OCI-LY1 (cell line): ENCODE measurements at regions not wholly inside any gene's neighbourhood (a gene's known extent, or its start where the extent isn't known, plus 50 kb on each side); places are given as distances from the start of the nearest gene placed in this dataset.

ENCODE experiments used
- H2AFZ ChIP-seq: fragments of 200-600 bp; sonication (generic), shearing (Covaris generic); 2 replicates; pipeline ENCODE4 v1.6.0; 2014; ENCODE audit warnings: antibody characterized with exemption, mild to moderate bottlenecking, low read length
- H3F3A ChIP-seq: fragments of 200-600 bp; sonication (generic), shearing (Covaris generic); 2 replicates; pipeline ENCODE4 v1.6.0; 2014; ENCODE audit warnings: mild to moderate bottlenecking, antibody characterized with exemption, low read length, moderate library complexity; ENCODE audit not compliant: insufficient read depth
- H3K27ac ChIP-seq: fragments of 200-600 bp; sonication (generic); 2 replicates; pipeline ENCODE4 v1.5.1; 2014; ENCODE audit warnings: low read length, mixed run types, mild to moderate bottlenecking, low read depth; ENCODE audit not compliant: poor library complexity, severe bottlenecking
- H3K27me3 ChIP-seq: fragments of 200-600 bp; sonication (generic); 2 replicates; pipeline ENCODE4 v1.6.0; 2014; ENCODE audit warnings: antibody characterized with exemption, mild to moderate bottlenecking, low read length, moderate library complexity; ENCODE audit not compliant: insufficient read depth
- H3K36me3 ChIP-seq: fragments of 200-600 bp; sonication (generic); 2 replicates; pipeline ENCODE4 v1.6.1; 2014; ENCODE audit warnings: mild to moderate bottlenecking, antibody characterized with exemption, low read length, moderate library complexity, mixed read lengths; ENCODE audit not compliant: insufficient read depth
- H3K4me1 ChIP-seq: fragments of 200-600 bp; sonication (generic); 2 replicates; pipeline ENCODE4 v1.5.1; 2014; ENCODE audit warnings: mild to moderate bottlenecking, low read length, moderate library complexity; ENCODE audit not compliant: insufficient read depth, severe bottlenecking
- H3K4me2 ChIP-seq: fragments of 200-600 bp; sonication (generic), shearing (Covaris generic); 2 replicates; pipeline ENCODE4 v1.6.1; 2014; ENCODE audit warnings: low read length
- H3K4me3 ChIP-seq: fragments of 200-600 bp; sonication (generic); 2 replicates; pipeline ENCODE4 v1.5.1; 2014; ENCODE audit warnings: low read length, low read depth, mild to moderate bottlenecking, mixed read lengths; ENCODE audit not compliant: poor library complexity, severe bottlenecking
- H3K79me2 ChIP-seq: fragments of 200-600 bp; shearing (Covaris generic); 2 replicates; pipeline ENCODE4 v1.6.1; 2016; ENCODE audit warnings: mixed run types, low read length, mixed read lengths; ENCODE audit not compliant: insufficient read depth
- H3K9ac ChIP-seq: fragments of 200-600 bp; sonication (generic), shearing (Covaris generic); 2 replicates; pipeline ENCODE4 v1.6.1; 2014; ENCODE audit warnings: mild to moderate bottlenecking, low read length, mixed read lengths
- H3K9me2 ChIP-seq: fragments of 200-600 bp; sonication (generic), shearing (Covaris generic); 2 replicates; pipeline ENCODE4 v1.6.1; 2014; ENCODE audit warnings: low read depth, mild to moderate bottlenecking, low read length, mixed read lengths
- H3K9me3 ChIP-seq: fragments of 200-600 bp; shearing (Covaris generic); 2 replicates; pipeline ENCODE4 v1.6.1; 2014; ENCODE audit warnings: low read length, mixed read lengths
- H4K20me1 ChIP-seq: fragments of 200-600 bp; sonication (generic), shearing (Covaris generic); 2 replicates; pipeline ENCODE4 v1.6.0; 2016; ENCODE audit warnings: mild to moderate bottlenecking, low read length; ENCODE audit not compliant: insufficient read depth
- CTCF ChIP-seq: fragments of 200-600 bp; sonication (generic), shearing (Covaris generic); IDR thresholded peaks from 2 replicates; pipeline ENCODE4 v1.5.1; 2017; ENCODE audit warnings: mild to moderate bottlenecking, antibody characterized with exemption, low read length, moderate library complexity, mixed read lengths
- EZH2 ChIP-seq: fragments of 200-600 bp; sonication (generic), shearing (Covaris generic); IDR thresholded peaks from 2 replicates; pipeline ENCODE4 v1.8.0; 2017; ENCODE audit warnings: borderline replicate concordance, mixed run types, mild to moderate bottlenecking, antibody characterized with exemption, low read length, moderate library complexity, mixed read lengths

GRCh38 chr7:82674268-82674667 lies 230.7 kb upstream of the CACNA2D1 start:
- H2AFZ ChIP-seq, result no peak overlapping the region
- H3K4me2 ChIP-seq, result no peak overlapping the region
- no peak overlapping the region for H3K9ac ChIP-seq
- H3K79me2 ChIP-seq, result no peaks in the 10 kb centered on the region
- H3K4me1 ChIP-seq, result no peaks in the 10 kb centered on the region
- H3F3A ChIP-seq, result no peaks in the 10 kb centered on the region
- no peaks in the 10 kb centered on the region for H3K9me3 ChIP-seq
- TF ChIP-seq CTCF (no peak), EZH2 (no peak)
- no peaks in the 10 kb centered on the region for H4K20me1 ChIP-seq
- no peak overlapping the region for H3K27ac ChIP-seq
- H3K4me3 ChIP-seq, result no peak overlapping the region
- H3K27me3 ChIP-seq, result no peaks in the 10 kb centered on the region
- H3K36me3 ChIP-seq, result no peaks in the 10 kb centered on the region
- no peaks in the 10 kb centered on the region for H3K9me2 ChIP-seq

GRCh38 chr7:82672078-82672477 lies 228.5 kb upstream of the CACNA2D1 start:
- H3K9me3 ChIP-seq, result no peaks in the 10 kb centered on the region
- H3K9ac ChIP-seq, result no peak overlapping the region
- no peak for TF ChIP-seq EZH2
- TF ChIP-seq CTCF, result no peak
- H3K4me1 ChIP-seq, result no peaks in the 10 kb centered on the region
- no peak overlapping the region for H3K27ac ChIP-seq
- no peak overlapping the region for H3K4me2 ChIP-seq
- no peaks in the 10 kb centered on the region for H4K20me1 ChIP-seq
- no peaks in the 10 kb centered on the region for H3K79me2 ChIP-seq
- H3F3A ChIP-seq, result no peaks in the 10 kb centered on the region
- 0 out of 2 replicates have a peak, but pooled peaks cover under 1% of the 10 kb centered on the region for H3K9me2 ChIP-seq
- no peaks in the 10 kb centered on the region for H3K27me3 ChIP-seq
- no peak overlapping the region for H2AFZ ChIP-seq
- H3K36me3 ChIP-seq, result no peaks in the 10 kb centered on the region
- H3K4me3 ChIP-seq, result no peak overlapping the region

GRCh38 chr7:82669141-82669540 lies 225.6 kb upstream of the CACNA2D1 start:
- no peaks in the 10 kb centered on the region for H3K9me3 ChIP-seq
- no peak overlapping the region for H3K9ac ChIP-seq
- 0 out of 2 replicates have a peak, but pooled peaks cover 3% of the 10 kb centered on the region for H3K9me2 ChIP-seq
- no peaks in the 10 kb centered on the region for H3F3A ChIP-seq
- no peak overlapping the region for H3K4me3 ChIP-seq
- no peak overlapping the region for H2AFZ ChIP-seq
- H3K27ac ChIP-seq, result no peak overlapping the region
- TF ChIP-seq EZH2 (no peak), CTCF (no peak)
- H3K4me1 ChIP-seq, result no peaks in the 10 kb centered on the region
- no peak overlapping the region for H3K4me2 ChIP-seq
- no peaks in the 10 kb centered on the region for H3K79me2 ChIP-seq
- H3K36me3 ChIP-seq, result no peaks in the 10 kb centered on the region
- H3K27me3 ChIP-seq, result no peaks in the 10 kb centered on the region
- no peaks in the 10 kb centered on the region for H4K20me1 ChIP-seq
